NCI-H526 treated with DMSO at 0.1 percent for 48 hours (cell line): ENCODE measurements at regions not wholly inside any gene's neighbourhood (a gene's known extent, or its start where the extent isn't known, plus 50 kb on each side); places are given as distances from the start of the nearest gene placed in this dataset.
"Not testable (repeated sequence)": the region's sequence is repeated elsewhere in the genome, so short reads cannot be mapped to it uniquely, and the experiment has no call there.

Experiments used
- DNase-seq: peaks from one replicate; lab custom pipeline; 2025; lab: John Stamatoyannopoulos, UW

- no peak for DNase-seq
Observed at GRCh38 chr4:30837861-30838260, 117.7 kb downstream of the PCDH7 start.

GRCh38 chr4:30838331-30838730 lies 118.2 kb downstream of the PCDH7 start:
- no peak for DNase-seq

- no peak for DNase-seq
Observed at GRCh38 chr4:30839583-30840520, 119.7 kb downstream of the PCDH7 start.

- no peak for DNase-seq
Observed at GRCh38 chr4:30840571-30840970, 120.4 kb downstream of the PCDH7 start.

- DNase-seq = no peak
Observed at GRCh38 chr4:30842142-30842541, 122.0 kb downstream of the PCDH7 start.

GRCh38 chr4:30842689-30843088 lies 122.5 kb downstream of the PCDH7 start:
- DNase-seq = no peak

GRCh38 chr4:30844861-30845582 lies 124.9 kb downstream of the PCDH7 start:
- no peak for DNase-seq

- no peak for DNase-seq
Observed at GRCh38 chr4:30847167-30847566, 127.0 kb downstream of the PCDH7 start.

GRCh38 chr4:30847958-30848357 lies 127.8 kb downstream of the PCDH7 start:
- no peak for DNase-seq

GRCh38 chr4:30854531-30854930 lies 134.4 kb downstream of the PCDH7 start:
- no peak for DNase-seq

- no peak for DNase-seq
Observed at GRCh38 chr4:30855232-30855631, 135.1 kb downstream of the PCDH7 start.

GRCh38 chr4:30856795-30857564 lies 136.8 kb downstream of the PCDH7 start:
- DNase-seq = no peak

- DNase-seq = no peak
Observed at GRCh38 chr4:30860978-30861377, 140.8 kb downstream of the PCDH7 start.

- no peak for DNase-seq
Observed at GRCh38 chr4:30862196-30862595, 142.0 kb downstream of the PCDH7 start.

GRCh38 chr4:30863021-30863420 lies 142.9 kb downstream of the PCDH7 start:
- DNase-seq = no peak

- no peak for DNase-seq
Observed at GRCh38 chr4:30865691-30866090, 145.5 kb downstream of the PCDH7 start.

- DNase-seq = no peak
Observed at GRCh38 chr4:30866346-30866745, 146.2 kb downstream of the PCDH7 start.

- no peak for DNase-seq
Observed at GRCh38 chr4:30866907-30867306, 146.7 kb downstream of the PCDH7 start.

GRCh38 chr4:30867427-30867826 lies 147.3 kb downstream of the PCDH7 start:
- DNase-seq = no peak

GRCh38 chr4:30868111-30868895 lies 148.1 kb downstream of the PCDH7 start:
- DNase-seq = no peak

- not testable (repeated sequence) for DNase-seq
Observed at GRCh38 chr4:30869387-30869786, 149.2 kb downstream of the PCDH7 start.

GRCh38 chr4:30870513-30870912 lies 150.3 kb downstream of the PCDH7 start:
- no peak for DNase-seq
